ENCODE measurements at regions not wholly inside any gene's neighbourhood (a gene's known extent, or its start where the extent isn't known, plus 50 kb on each side); places are given as distances from the start of the nearest gene placed in this dataset.

GRCh38 chr11:92740276-92740675 lies 229.2 kb upstream of the MTNR1B start:
- no peak overlapping the region for H3K27ac ChIP-seq
- no peak for TF ChIP-seq ZFX (IDR thresholded peaks at IDR 0.05; ENCODE audit: borderline replicate concordance)
- TF ChIP-seq, protein P1, sequence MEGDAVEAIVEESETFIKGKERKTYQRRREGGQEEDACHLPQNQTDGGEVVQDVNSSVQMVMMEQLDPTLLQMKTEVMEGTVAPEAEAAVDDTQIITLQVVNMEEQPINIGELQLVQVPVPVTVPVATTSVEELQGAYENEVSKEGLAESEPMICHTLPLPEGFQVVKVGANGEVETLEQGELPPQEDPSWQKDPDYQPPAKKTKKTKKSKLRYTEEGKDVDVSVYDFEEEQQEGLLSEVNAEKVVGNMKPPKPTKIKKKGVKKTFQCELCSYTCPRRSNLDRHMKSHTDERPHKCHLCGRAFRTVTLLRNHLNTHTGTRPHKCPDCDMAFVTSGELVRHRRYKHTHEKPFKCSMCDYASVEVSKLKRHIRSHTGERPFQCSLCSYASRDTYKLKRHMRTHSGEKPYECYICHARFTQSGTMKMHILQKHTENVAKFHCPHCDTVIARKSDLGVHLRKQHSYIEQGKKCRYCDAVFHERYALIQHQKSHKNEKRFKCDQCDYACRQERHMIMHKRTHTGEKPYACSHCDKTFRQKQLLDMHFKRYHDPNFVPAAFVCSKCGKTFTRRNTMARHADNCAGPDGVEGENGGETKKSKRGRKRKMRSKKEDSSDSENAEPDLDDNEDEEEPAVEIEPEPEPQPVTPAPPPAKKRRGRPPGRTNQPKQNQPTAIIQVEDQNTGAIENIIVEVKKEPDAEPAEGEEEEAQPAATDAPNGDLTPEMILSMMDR (IDR thresholded peaks at IDR 0.05): no peak

DNA sequence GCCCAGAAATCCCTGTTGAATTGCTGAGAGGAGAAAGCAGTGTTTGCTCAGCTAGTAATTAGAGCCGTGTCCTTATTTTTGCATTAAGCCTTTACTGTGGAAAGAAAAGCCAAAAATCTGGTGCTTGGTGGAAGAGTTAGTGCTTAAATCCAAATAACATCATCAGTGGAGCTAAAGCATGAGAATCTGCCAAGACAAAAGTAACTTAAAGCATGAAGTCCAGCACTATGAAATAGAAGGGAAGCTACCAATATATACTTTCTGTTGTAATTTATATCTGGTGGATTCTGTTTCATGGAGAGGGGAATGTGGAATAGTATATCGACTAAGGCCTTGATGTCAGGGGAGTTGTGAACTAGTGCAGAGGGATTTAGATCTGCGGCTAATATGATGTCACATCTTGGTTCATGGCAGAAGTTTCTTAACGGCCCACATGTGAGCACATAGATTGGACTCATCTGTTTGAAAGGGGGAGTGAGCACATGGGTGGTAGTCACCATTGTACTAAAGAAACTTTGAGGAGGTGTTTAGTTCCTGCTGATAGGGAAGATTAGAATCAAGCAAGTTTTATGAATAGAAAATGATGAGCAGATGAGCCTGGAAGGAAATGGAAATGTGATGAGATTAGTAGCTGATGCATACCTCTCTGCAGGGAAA lies 224.4 kb upstream of the MTNR1B start:
- no peak overlapping the region for H3K27ac ChIP-seq
- TF ChIP-seq ZFX (IDR thresholded peaks at IDR 0.05; ENCODE audit: borderline replicate concordance): no peak
- TF ChIP-seq, protein P1 (IDR thresholded peaks at IDR 0.05): no peak

DNA sequence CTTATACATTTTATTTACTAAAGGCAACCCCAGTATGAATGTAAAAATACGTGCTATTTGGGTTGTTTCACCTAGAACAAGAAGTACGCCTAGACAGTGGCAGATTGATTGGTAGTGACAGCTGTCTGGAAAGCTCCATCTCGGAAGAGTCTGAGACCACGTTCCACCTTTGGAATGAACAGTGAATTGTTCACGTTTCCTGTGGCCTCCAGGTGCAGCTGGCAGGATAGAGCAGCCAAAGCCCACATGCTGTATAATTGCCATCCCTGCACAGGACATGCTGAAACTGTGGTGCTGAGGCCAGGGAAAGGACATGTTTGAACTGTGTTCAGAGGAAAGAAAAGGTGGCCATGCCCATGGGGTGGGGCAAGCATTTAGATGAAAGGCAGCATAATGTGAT lies 218.7 kb upstream of the MTNR1B start:
- H3K27ac ChIP-seq: no peak overlapping the region
- TF ChIP-seq, protein P1 (IDR thresholded peaks at IDR 0.05): no peak
- no peak for TF ChIP-seq ZFX (IDR thresholded peaks at IDR 0.05; ENCODE audit: borderline replicate concordance)

DNA sequence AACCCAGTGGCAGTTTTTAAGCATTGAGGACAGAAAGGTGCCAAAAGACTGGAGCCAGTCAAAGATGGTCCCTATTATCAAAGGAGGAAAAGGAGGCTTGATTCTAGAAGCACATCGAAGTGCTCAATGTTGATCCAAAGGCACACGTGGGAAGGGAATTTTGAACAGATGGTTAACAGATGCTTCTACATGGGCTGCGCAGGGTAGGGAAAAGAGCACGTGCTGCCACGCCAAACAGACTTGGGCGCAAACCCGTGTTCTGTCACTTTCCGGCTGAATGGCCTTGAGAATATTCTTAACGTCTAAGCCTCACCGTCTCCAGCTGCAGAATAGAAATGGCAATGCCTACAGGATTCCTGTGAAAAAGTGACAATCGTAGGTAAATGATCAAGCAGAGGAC lies 217.9 kb upstream of the MTNR1B start:
- H3K27ac ChIP-seq: no peak overlapping the region
- no peak for TF ChIP-seq ZFX (IDR thresholded peaks at IDR 0.05; ENCODE audit: borderline replicate concordance)
- TF ChIP-seq, protein P1 (IDR thresholded peaks at IDR 0.05): no peak

GRCh38 chr11:92752122-92752521 lies 217.3 kb upstream of the MTNR1B start:
- H3K27ac ChIP-seq: no peak overlapping the region
- TF ChIP-seq, protein P1 (IDR thresholded peaks at IDR 0.05): no peak
- TF ChIP-seq ZFX (IDR thresholded peaks at IDR 0.05; ENCODE audit: borderline replicate concordance): no peak

- H3K27ac ChIP-seq: no peak overlapping the region
- TF ChIP-seq, protein P1 (IDR thresholded peaks at IDR 0.05): no peak
- no peak for TF ChIP-seq ZFX (IDR thresholded peaks at IDR 0.05; ENCODE audit: borderline replicate concordance)
These were observed 216.3 kb upstream of the MTNR1B start for GRCh38 chr11:92753161-92753560.

DNA sequence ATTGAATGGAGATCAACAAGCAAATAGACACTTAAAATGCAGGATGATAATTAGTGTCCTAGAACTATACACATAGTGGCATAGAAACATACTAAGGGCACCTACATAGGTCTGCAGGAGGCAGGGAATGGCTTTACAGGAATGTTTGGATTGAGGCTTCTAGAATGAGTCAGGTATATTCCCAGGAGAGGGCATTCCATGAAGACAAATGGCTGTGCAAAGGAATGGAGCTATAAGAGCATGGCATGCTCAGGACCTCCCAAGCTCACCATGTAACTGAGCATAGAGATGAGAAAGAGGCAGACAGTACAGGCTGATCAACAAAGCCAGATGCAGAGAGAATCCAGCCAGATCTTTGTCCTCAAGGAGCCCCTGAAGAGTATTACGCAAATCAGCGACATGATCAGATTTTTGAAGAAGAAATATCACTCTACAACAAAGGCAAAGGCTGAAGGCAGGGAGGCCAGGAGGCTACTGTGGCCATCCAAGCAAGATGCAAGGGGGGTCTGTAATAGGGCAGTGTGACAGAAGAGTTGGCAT lies 211.1 kb upstream of the MTNR1B start:
- H3K27ac ChIP-seq: no peak overlapping the region
- TF ChIP-seq ZFX (IDR thresholded peaks at IDR 0.05; ENCODE audit: borderline replicate concordance): no peak
- TF ChIP-seq, protein P1 (IDR thresholded peaks at IDR 0.05): no peak
